GM12873 (cell line): ENCODE measurements at regions not wholly inside any gene's neighbourhood (a gene's known extent, or its start where the extent isn't known, plus 50 kb on each side); places are given as distances from the start of the nearest gene placed in this dataset.

Source experiments
- TF ChIP-seq, protein P1 (sequence below): IDR thresholded peaks from 2 replicates; pipeline ENCODE4 v1.5.1; 2012; ENCODE audit warnings: low read depth, mild to moderate bottlenecking, moderate library complexity, low read length, control low read depth; ENCODE audit not compliant: insufficient read depth; ENCODE audit errors: missing control alignments

DNA sequence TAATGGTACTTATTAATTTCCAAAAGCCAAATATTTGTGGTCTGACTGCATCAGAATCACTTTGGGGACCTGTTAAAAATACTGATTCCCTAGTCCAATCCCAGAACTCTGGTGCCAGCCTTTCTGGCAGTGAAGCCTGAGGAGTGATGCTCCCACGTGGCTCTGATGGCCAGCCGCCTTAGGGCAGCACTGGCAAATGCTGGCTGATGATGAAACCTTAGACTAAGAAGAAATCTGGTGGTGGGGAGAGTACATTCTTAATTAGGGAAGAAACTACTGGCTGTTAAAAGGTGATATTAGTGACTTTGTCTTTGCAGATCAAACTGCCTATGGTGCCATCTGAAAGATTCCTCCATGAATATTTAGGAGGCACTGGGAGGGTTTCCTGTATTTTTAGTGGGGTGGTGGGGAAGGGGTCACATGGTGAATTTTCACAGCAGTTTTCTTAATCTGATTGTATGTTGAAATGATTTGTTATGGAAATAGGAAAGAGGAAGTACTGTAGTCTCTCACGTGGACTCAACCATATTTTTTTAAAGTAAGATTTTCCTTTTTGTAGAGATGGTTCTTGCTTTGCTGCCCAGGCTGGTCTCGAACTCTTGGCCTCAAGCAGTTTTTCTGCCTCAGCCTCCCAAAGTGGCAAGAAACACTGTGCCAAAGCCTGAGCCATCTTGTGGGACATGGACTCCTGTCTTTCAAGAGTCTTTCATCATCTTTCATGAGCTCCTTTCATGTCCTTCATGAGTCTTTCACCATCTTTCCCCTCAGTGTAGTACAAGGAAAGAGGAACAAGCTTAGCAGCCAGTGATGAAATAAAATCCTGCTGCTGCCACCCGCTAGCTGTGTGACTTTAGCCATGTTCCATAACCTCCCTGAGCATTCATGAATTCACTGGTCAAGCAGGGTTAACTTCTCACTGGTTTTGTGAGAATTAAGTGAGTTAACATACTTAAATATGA is 90.8 kb downstream of the ZNF330 start:
- TF ChIP-seq, protein P1, sequence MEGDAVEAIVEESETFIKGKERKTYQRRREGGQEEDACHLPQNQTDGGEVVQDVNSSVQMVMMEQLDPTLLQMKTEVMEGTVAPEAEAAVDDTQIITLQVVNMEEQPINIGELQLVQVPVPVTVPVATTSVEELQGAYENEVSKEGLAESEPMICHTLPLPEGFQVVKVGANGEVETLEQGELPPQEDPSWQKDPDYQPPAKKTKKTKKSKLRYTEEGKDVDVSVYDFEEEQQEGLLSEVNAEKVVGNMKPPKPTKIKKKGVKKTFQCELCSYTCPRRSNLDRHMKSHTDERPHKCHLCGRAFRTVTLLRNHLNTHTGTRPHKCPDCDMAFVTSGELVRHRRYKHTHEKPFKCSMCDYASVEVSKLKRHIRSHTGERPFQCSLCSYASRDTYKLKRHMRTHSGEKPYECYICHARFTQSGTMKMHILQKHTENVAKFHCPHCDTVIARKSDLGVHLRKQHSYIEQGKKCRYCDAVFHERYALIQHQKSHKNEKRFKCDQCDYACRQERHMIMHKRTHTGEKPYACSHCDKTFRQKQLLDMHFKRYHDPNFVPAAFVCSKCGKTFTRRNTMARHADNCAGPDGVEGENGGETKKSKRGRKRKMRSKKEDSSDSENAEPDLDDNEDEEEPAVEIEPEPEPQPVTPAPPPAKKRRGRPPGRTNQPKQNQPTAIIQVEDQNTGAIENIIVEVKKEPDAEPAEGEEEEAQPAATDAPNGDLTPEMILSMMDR, result no peak

DNA sequence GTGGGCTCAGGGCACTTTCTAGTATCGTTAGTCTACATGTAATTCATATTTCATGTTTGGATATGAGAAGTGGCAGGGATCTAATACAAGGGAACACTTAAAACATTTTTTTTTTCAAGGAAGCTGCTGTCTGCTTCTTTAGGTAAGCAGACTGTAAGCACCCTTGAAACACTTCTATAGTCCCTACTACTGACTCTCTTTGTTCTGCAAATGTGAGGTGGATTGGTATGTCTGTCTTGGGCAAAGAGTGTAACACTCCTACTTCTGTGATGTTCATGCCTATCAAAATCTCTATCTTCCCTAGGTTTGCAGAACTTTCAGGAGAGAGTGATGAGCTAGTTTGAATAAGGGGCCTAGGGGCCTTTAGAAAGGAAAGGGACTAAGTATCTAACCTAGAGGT is 93.9 kb downstream of the ZNF330 start:
- TF ChIP-seq, protein P1, result no peak

DNA sequence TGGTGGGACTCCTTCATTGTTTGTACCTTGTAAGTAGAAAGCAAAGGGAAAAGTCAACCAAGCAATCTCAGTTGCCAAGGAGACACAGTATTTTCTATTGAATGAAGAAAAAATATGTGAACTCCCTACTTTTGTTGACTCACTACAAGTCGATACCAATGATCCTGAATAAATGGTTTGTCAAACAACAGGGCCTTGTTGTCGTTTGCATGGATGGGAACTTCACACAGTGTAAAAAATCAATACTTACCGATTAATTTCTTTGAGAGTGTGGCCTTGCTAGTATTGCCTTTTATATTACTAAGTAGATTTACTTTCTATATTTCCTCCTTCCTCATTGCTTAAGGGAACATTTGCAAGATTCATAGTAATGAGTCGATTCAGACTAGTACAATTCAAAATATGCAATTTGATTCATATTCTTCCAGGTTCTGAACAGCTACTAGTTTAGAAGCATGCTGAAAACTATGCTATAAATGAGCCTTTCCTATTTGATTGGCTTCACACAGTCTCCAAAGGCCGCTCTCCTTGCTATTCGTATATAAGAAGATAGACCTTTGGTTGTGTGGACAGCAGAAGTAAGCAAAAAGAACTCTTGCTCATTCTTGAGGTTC is 108.0 kb downstream of the ZNF330 start:
- TF ChIP-seq, protein P1, result no peak

DNA sequence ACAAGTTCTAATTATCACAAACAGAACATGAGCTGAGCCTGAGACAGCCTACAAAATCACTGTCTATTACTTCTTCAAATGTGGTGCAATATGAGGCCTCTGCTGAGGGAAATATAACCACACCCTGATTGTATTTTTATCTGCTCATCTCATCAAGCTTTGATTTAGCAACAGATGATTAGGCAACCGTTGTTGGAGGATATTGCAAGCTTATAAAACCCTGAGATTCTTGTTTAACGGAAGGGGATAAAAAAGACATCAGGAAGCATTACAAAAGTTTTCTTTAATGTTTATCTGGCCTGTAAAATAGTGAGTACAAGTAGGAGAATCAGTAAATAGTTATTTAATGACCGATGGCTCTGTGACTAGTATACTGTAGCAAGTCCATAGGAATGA is 108.5 kb downstream of the ZNF330 start:
- TF ChIP-seq, protein P1, result no peak

DNA sequence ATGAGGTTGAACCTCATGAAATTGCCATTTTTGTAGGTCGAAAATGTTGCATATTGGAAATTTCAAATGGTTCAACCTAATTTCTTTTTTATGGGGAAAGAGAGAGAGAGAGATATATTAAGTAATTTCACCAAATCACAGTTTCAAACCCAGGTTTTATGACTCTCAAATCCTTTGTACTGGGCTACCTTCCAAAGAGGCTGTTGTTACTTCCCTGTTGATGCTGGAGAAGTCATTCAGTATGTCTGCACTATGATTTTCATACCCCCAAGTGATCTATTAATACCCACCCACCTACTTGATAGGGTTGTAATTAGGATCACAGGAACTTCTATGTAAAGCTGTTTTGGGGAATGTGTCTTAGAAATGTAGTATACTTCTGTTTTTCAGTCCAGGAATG is 109.9 kb downstream of the ZNF330 start:
- TF ChIP-seq, protein P1, result no peak

DNA sequence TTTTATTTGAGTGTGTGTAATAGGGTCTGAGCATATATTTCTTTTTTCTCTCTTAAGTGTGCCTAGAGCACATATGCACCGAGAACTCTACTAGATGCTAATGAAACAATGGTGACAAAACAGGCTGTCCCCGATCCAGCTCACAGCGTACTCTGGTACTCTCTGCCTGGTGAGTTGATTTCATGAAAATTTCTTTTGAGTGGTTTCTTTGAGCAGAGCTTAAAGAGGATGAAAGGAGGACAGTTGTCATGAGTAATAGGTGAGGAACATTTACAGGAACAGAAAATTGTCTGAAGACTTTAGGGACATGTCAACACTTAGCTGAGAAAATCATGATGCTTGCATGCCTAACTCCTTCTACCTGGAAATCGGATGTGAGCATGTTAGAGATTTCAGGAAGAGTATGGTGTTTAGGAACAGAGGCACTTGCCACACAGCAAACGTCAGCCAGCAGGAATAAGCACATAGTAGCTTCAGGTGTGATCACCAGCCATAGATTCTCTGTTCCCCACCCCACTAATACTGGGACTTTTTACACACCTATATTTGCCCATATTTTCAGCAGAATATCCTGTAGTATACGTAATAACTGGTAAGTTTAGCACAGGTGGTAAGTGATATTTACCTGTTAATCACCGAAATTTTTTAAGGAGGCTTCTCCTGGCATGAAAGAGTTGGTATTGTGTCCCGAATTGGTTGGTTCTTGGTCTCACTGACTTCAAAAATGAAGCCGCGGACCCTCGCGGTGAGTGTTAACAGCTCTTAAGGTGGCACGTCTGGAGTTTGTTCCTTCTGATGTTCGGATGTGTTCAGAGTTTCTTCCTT is 111.1 kb downstream of the ZNF330 start:
- TF ChIP-seq, protein P1, result no peak

DNA sequence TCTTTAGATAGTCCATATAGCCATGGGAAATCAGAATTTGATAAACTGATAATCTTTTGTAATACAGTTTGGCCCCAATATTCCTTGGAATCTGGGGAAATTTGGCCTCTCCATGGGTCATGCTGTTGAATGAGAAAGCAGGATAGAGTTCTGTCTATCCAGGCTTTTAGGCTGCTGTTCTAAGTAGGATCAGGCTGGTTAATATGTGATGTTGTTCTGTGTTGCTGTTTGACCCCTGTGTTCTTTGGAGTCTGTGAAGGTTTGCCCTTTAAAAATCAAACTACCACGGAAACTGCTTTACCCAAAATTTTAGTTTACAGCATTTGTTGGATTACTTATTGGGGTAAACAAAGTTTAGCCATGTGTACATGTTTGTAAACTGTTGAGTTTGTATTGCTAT is 114.5 kb downstream of the ZNF330 start:
- TF ChIP-seq, protein P1, result no peak
